B cell (primary cell): ENCODE measurements at regions not wholly inside any gene's neighbourhood (a gene's known extent, or its start where the extent isn't known, plus 50 kb on each side); places are given as distances from the start of the nearest gene placed in this dataset.

Experiments used
- CTCF ChIP-seq: fragments of 200-600 bp; IDR thresholded peaks from one replicate; pipeline ENCODE4 v1.8.0; 2022; ENCODE audit warnings: antibody characterized with exemption, mild to moderate bottlenecking
- EZH2 ChIP-seq: IDR thresholded peaks from 2 replicates; pipeline ENCODE4 v1.6.1; 2012; ENCODE audit warnings: borderline replicate concordance, low read depth, mild to moderate bottlenecking, moderate library complexity, low read length; ENCODE audit not compliant: insufficient read depth, poor library complexity, severe bottlenecking

- TF ChIP-seq EZH2 (no peak), CTCF (no peak)
Observed at GRCh38 chr5:159782995-159783300, 133.3 kb upstream of the ADRA1B start.
